ENCODE measurements at regions not wholly inside any gene's neighbourhood (a gene's known extent, or its start where the extent isn't known, plus 50 kb on each side); places are given as distances from the start of the nearest gene placed in this dataset.

GRCh38 chr10:133003188-133003587 lies 60.8 kb upstream of the CFAP46 start:
- TF ChIP-seq, protein P1, sequence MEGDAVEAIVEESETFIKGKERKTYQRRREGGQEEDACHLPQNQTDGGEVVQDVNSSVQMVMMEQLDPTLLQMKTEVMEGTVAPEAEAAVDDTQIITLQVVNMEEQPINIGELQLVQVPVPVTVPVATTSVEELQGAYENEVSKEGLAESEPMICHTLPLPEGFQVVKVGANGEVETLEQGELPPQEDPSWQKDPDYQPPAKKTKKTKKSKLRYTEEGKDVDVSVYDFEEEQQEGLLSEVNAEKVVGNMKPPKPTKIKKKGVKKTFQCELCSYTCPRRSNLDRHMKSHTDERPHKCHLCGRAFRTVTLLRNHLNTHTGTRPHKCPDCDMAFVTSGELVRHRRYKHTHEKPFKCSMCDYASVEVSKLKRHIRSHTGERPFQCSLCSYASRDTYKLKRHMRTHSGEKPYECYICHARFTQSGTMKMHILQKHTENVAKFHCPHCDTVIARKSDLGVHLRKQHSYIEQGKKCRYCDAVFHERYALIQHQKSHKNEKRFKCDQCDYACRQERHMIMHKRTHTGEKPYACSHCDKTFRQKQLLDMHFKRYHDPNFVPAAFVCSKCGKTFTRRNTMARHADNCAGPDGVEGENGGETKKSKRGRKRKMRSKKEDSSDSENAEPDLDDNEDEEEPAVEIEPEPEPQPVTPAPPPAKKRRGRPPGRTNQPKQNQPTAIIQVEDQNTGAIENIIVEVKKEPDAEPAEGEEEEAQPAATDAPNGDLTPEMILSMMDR (IDR thresholded peaks at IDR 0.05; ENCODE audit: low read depth, low read length, missing input control): no peak
- TF ChIP-seq RAD21 (IDR thresholded peaks at IDR 0.05): no peak
- no peak for TF ChIP-seq MAX (IDR thresholded peaks at IDR 0.05)
- TF ChIP-seq, protein P2, sequence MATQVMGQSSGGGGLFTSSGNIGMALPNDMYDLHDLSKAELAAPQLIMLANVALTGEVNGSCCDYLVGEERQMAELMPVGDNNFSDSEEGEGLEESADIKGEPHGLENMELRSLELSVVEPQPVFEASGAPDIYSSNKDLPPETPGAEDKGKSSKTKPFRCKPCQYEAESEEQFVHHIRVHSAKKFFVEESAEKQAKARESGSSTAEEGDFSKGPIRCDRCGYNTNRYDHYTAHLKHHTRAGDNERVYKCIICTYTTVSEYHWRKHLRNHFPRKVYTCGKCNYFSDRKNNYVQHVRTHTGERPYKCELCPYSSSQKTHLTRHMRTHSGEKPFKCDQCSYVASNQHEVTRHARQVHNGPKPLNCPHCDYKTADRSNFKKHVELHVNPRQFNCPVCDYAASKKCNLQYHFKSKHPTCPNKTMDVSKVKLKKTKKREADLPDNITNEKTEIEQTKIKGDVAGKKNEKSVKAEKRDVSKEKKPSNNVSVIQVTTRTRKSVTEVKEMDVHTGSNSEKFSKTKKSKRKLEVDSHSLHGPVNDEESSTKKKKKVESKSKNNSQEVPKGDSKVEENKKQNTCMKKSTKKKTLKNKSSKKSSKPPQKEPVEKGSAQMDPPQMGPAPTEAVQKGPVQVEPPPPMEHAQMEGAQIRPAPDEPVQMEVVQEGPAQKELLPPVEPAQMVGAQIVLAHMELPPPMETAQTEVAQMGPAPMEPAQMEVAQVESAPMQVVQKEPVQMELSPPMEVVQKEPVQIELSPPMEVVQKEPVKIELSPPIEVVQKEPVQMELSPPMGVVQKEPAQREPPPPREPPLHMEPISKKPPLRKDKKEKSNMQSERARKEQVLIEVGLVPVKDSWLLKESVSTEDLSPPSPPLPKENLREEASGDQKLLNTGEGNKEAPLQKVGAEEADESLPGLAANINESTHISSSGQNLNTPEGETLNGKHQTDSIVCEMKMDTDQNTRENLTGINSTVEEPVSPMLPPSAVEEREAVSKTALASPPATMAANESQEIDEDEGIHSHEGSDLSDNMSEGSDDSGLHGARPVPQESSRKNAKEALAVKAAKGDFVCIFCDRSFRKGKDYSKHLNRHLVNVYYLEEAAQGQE (IDR thresholded peaks at IDR 0.05): no peak
- no peak for TF ChIP-seq NR2F2 (IDR thresholded peaks at IDR 0.05)
- TF ChIP-seq HNF4G (IDR thresholded peaks at IDR 0.05): no peak
- no peak for TF ChIP-seq ZBTB33 (IDR thresholded peaks at IDR 0.05)
- no peak for TF ChIP-seq HNF4A (conservative IDR thresholded peaks at IDR 0.05)
- TF ChIP-seq TAF1 (conservative IDR thresholded peaks at IDR 0.05): no peak
